ENCODE measurements at regions not wholly inside any gene's neighbourhood (a gene's known extent, or its start where the extent isn't known, plus 50 kb on each side); places are given as distances from the start of the nearest gene placed in this dataset.
"Not testable (repeated sequence)": the region's sequence is repeated elsewhere in the genome, so short reads cannot be mapped to it uniquely, and the experiment has no call there.

DNA sequence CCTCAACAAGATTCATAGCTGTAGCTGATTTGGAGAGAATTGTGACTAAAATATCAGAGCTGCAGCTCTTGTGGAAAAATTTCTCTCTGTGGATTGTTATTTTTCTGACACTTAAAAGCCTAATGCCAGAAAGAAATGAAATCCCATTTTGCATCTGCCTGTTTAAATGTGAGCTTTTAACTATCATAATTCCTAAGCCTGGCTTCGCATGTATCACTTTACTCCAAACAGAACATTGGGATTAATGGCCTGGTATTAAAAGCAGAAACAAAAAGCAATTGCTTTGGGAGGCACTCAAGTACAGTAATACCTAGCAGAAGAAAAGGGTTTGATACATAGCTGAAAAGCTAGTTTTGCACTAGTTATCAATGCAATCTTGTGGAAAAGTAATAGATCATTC lies 164.2 kb upstream of the FSHR start:
- H3K4me1 ChIP-seq, result no peaks in the 10 kb centered on the region
- H3K9me3 ChIP-seq, result no peaks in the 10 kb centered on the region
- DNase-seq, result no peak
- H3K27ac ChIP-seq, result no peak overlapping the region
- intact Hi-C loops (cut with DNase I), result no loop called here
- H3K27me3 ChIP-seq, result no peaks in the 10 kb centered on the region
- WGBS, 2 donors, result 77 to 86% methylated on average over 1 of the region's 1 CpG
- H3K4me3 ChIP-seq (replicated peaks in 1 of 3), result no peak overlapping the region
- TF ChIP-seq, protein P1, sequence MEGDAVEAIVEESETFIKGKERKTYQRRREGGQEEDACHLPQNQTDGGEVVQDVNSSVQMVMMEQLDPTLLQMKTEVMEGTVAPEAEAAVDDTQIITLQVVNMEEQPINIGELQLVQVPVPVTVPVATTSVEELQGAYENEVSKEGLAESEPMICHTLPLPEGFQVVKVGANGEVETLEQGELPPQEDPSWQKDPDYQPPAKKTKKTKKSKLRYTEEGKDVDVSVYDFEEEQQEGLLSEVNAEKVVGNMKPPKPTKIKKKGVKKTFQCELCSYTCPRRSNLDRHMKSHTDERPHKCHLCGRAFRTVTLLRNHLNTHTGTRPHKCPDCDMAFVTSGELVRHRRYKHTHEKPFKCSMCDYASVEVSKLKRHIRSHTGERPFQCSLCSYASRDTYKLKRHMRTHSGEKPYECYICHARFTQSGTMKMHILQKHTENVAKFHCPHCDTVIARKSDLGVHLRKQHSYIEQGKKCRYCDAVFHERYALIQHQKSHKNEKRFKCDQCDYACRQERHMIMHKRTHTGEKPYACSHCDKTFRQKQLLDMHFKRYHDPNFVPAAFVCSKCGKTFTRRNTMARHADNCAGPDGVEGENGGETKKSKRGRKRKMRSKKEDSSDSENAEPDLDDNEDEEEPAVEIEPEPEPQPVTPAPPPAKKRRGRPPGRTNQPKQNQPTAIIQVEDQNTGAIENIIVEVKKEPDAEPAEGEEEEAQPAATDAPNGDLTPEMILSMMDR (IDR thresholded peaks at IDR 0.05), result no peak
- H3K36me3 ChIP-seq, result no peaks in the 10 kb centered on the region

DNA sequence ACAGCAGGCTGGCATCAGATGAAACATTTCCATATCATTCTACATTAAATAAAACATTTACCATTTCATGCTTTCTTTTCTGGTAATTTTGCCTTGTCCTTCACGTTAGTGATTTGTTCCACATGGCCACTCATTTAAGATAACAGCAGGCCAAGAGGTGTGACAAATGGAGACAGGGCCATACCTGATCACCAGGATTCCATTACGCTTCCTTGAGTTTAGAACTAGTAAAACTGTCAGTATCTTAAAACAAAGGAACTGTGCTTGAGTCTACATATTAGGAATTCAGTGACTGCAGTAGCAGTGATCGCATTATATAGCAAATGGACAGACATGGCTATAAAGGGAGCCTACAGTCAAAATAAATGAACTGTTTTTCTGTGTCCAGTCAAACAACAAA lies 155.1 kb upstream of the FSHR start:
- Histone ChIP-seq H3K4me3 (replicated peaks in 1 of 3) (no peak overlapping the region), H3K27me3 (no peaks in the 10 kb centered on the region), H3K9me3 (no peaks in the 10 kb centered on the region), H3K4me1 (no peaks in the 10 kb centered on the region), H3K36me3 (no peaks in the 10 kb centered on the region), H3K27ac (no peak overlapping the region)
- intact Hi-C loops (cut with DNase I), result no loop called here
- 37 to 50% methylated on average over 3 of the region's 3 CpGs for WGBS, 2 donors
- DNase-seq, result no peak
- TF ChIP-seq POLR2A (IDR thresholded peaks at IDR 0.05), result no peak
- TF ChIP-seq, protein P1 (IDR thresholded peaks at IDR 0.05), result no peak

DNA sequence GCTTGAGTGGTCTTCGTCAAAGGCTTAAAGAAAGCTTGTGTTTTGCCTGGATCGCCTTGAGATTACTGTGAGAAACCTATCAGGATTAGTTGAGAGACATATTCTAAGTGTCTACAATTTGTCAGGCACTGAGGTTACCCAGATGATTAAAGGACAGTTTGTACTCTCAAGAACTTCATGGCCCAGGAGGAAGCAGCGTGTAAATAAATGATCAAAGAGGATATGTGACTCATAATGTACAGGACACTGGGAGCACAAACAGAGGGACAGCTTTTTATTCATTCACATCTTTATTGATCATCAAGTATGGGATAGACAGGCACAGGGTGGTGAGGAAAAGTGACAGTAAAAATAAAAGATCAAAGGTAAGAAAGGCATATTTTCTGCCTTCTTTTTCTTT lies 152.6 kb upstream of the FSHR start:
- H3K9me3 ChIP-seq, result no peaks in the 10 kb centered on the region
- TF ChIP-seq, protein P1 (IDR thresholded peaks at IDR 0.05), result no peak
- TF ChIP-seq POLR2A (IDR thresholded peaks at IDR 0.05), result no peak
- H3K4me1 ChIP-seq, result no peaks in the 10 kb centered on the region
- no peaks in the 10 kb centered on the region for H3K27me3 ChIP-seq
- no peak overlapping the region for H3K27ac ChIP-seq
- H3K4me3 ChIP-seq (replicated peaks in 1 of 3), result no peak overlapping the region
- DNase-seq, result no peak
- intact Hi-C loops (cut with DNase I), result no loop called here
- WGBS, 2 donors, result 46 to 52% methylated on average over 3 of the region's 3 CpGs
- no peaks in the 10 kb centered on the region for H3K36me3 ChIP-seq

DNA sequence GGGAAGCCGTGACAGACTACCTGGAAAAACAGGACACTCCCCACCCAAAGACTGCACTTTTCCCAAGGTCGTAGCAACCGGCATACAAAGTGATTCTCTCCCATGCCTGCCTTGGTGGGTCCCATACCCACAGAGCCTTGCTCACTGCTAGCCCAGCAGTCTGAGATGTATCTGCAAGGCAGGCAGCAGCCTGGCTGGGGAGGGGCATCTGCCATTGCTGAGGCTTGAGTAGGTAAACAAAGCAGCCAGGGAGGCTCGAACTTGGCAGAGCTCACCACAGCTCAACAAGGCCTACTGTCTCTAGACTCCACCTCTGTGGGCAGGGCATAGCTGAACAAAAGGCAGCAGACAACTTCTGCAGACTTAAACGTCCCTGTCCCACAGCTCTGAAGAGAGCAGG lies 144.4 kb upstream of the FSHR start:
- intact Hi-C loops (cut with DNase I); H3K36me3 ChIP-seq; DNase-seq; H3K27me3 ChIP-seq; H3K9me3 ChIP-seq; H3K4me3 ChIP-seq (replicated peaks in 1 of 3); H3K4me1 ChIP-seq; H3K27ac ChIP-seq: not testable (repeated sequence)
- WGBS, 2 donors, result 73 to 81% methylated on average over 5 of the region's 5 CpGs

DNA sequence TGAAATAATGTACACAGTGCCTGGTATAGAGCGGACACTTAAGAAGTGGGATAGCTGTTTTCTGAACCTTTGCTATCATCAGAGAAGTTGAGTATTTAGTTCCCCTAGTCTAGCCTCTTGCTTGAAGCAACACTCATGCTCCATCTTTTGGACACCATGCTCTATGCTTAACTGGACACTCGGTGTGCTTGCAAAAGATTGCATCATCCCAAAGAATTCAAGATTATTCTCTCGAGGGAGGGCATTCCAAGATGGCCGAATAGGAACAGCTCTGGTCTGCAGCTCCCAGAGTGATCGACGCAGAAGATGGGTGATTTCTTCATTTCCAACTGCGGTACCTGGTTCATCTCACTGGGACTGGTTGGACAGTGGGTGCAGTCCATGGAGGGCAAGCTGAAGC lies 143.9 kb upstream of the FSHR start:
- Histone ChIP-seq H3K4me3 (replicated peaks in 1 of 3) (no peak overlapping the region), H3K27me3 (no peaks in the 10 kb centered on the region), H3K9me3 (no peaks in the 10 kb centered on the region), H3K4me1 (no peaks in the 10 kb centered on the region), H3K36me3 (no peaks in the 10 kb centered on the region), H3K27ac (no peak overlapping the region)
- DNase-seq, result no peak
- intact Hi-C loops (cut with DNase I), result no loop called here
- WGBS, 2 donors, result 80 to 90% methylated on average over 7 of the region's 7 CpGs
- no peak for TF ChIP-seq POLR2A (IDR thresholded peaks at IDR 0.05)
- TF ChIP-seq, protein P1 (IDR thresholded peaks at IDR 0.05), result no peak

Data from thyroid gland (tissue), 4 donors.